ENCODE measurements at regions not wholly inside any gene's neighbourhood (a gene's known extent, or its start where the extent isn't known, plus 50 kb on each side); places are given as distances from the start of the nearest gene placed in this dataset.

DNA sequence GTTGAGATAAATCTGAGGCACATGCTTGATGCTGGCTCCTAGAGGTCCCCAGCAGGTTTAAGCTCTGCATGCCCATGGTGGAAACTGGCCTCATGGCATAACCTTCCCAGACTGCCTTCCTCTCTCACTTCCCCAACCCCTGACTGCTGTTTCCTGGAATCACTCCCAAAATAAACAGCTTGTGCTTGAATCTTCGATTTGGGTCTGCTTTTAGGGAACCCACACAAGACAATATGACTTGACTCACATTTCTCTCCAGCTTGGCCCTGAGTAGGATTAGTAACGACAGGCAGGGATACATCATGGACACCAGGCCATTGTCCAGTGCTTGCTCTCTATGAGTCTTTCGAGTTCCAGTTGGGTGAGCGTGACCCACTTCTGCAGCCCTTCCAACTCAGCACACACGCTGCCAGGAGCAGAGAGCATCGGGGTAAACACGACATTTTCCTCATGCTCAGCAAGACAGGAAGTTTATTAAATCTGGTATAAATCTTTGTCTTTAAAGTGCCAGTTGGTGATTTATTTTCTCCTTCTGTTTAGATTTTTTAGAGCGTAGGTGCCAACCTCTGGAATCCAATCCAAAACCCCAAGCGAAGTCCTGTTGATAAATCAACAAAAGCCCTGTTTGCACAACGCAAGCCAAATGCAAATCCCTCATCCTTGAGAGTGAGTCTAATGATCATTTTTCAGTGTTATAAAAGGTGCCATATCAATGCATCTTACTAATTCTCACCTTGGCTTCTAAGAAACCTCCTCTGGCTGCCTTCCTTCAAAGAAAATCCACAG is 135.0 kb downstream of the FOXA2 start:
- no peaks in the 10 kb centered on the region for H4K20me1 ChIP-seq (ENCODE audit: control insufficient read depth, insufficient read depth, low read depth, low read length)
- no peaks in the 10 kb centered on the region for H3K79me2 ChIP-seq (ENCODE audit: control insufficient read depth, low read length)
- no peaks in the 10 kb centered on the region for H3K9me3 ChIP-seq (ENCODE audit: control insufficient read depth, insufficient read depth, low read length)
- H3F3A ChIP-seq (ENCODE audit: control insufficient read depth, insufficient read depth), result no peaks in the 10 kb centered on the region
- H3K9me2 ChIP-seq (replicated peaks; ENCODE audit: control insufficient read depth, low read length), result no peaks in the 10 kb centered on the region; the same call in 1 of the 2 replicates
- no peaks in the 10 kb centered on the region for H3K36me3 ChIP-seq (ENCODE audit: control insufficient read depth, low read length)
- H3K4me1 ChIP-seq (ENCODE audit: control insufficient read depth, low read length), result no peaks in the 10 kb centered on the region
- H3K27ac ChIP-seq (ENCODE audit: low read depth, low read length), result no peak overlapping the region
- TF ChIP-seq EZH2phosphoT487 (IDR thresholded peaks at IDR 0.05; ENCODE audit: borderline replicate concordance, low read length) (no peak), CTCF (IDR thresholded peaks at IDR 0.05; ENCODE audit: low read depth, low read length, poor library complexity, severe bottlenecking) (no peak)
- H3K4me2 ChIP-seq (ENCODE audit: low read length), result no peak overlapping the region
- no peak overlapping the region for H3K4me3 ChIP-seq (ENCODE audit: low read length)
- H3K27me3 ChIP-seq (ENCODE audit: control insufficient read depth, low read length), result no peaks in the 10 kb centered on the region

- H3K36me3 ChIP-seq (ENCODE audit: control insufficient read depth, low read length), result no peaks in the 10 kb centered on the region
- H3K4me3 ChIP-seq (ENCODE audit: low read length), result no peak overlapping the region
- TF ChIP-seq EZH2phosphoT487 (IDR thresholded peaks at IDR 0.05; ENCODE audit: borderline replicate concordance, low read length), result no peak
- TF ChIP-seq CTCF (IDR thresholded peaks at IDR 0.05; ENCODE audit: low read depth, low read length, poor library complexity, severe bottlenecking), result no peak
- no peaks in the 10 kb centered on the region for H3K4me1 ChIP-seq (ENCODE audit: control insufficient read depth, low read length)
- no peaks in the 10 kb centered on the region for H3K79me2 ChIP-seq (ENCODE audit: control insufficient read depth, low read length)
- H3K4me2 ChIP-seq (ENCODE audit: low read length), result no peak overlapping the region
- H3K27ac ChIP-seq (ENCODE audit: low read depth, low read length), result no peak overlapping the region
- H3K9me3 ChIP-seq (ENCODE audit: control insufficient read depth, insufficient read depth, low read length), result no peaks in the 10 kb centered on the region
- no peaks in the 10 kb centered on the region for H3F3A ChIP-seq (ENCODE audit: control insufficient read depth, insufficient read depth)
- H3K27me3 ChIP-seq (ENCODE audit: control insufficient read depth, low read length), result no peaks in the 10 kb centered on the region
- H3K9me2 ChIP-seq (replicated peaks; ENCODE audit: control insufficient read depth, low read length), result no peaks in the 10 kb centered on the region; the same call in 1 of the 2 replicates
- H4K20me1 ChIP-seq (ENCODE audit: control insufficient read depth, insufficient read depth, low read depth, low read length), result no peaks in the 10 kb centered on the region
Measured at GRCh38 chr20:22447447-22447778, 137.0 kb downstream of the FOXA2 start.

- Histone ChIP-seq H3K9me2 (replicated peaks; ENCODE audit: control insufficient read depth, low read length) (no peaks in the 10 kb centered on the region; the same call in 1 of the 2 replicates), H3K4me3 (ENCODE audit: low read length) (no peak overlapping the region), H3K4me1 (ENCODE audit: control insufficient read depth, low read length) (no peaks in the 10 kb centered on the region), H3K36me3 (ENCODE audit: control insufficient read depth, low read length) (no peaks in the 10 kb centered on the region), H3K9me3 (ENCODE audit: control insufficient read depth, insufficient read depth, low read length) (no peaks in the 10 kb centered on the region), H3K4me2 (ENCODE audit: low read length) (no peak overlapping the region), H4K20me1 (ENCODE audit: control insufficient read depth, insufficient read depth, low read depth, low read length) (no peaks in the 10 kb centered on the region), H3F3A (ENCODE audit: control insufficient read depth, insufficient read depth) (no peaks in the 10 kb centered on the region), H3K79me2 (ENCODE audit: control insufficient read depth, low read length) (no peaks in the 10 kb centered on the region), H3K27me3 (ENCODE audit: control insufficient read depth, low read length) (no peaks in the 10 kb centered on the region), H3K27ac (ENCODE audit: low read depth, low read length) (no peak overlapping the region)
- TF ChIP-seq EZH2phosphoT487 (IDR thresholded peaks at IDR 0.05; ENCODE audit: borderline replicate concordance, low read length), result no peak
- TF ChIP-seq CTCF (IDR thresholded peaks at IDR 0.05; ENCODE audit: low read depth, low read length, poor library complexity, severe bottlenecking), result no peak
Measured at GRCh38 chr20:22446613-22447446, 137.5 kb downstream of the FOXA2 start.

Measured in DOHH2 (cell line).